ENCODE measurements at regions not wholly inside any gene's neighbourhood (a gene's known extent, or its start where the extent isn't known, plus 50 kb on each side); places are given as distances from the start of the nearest gene placed in this dataset.

- ATAC-seq (ENCODE audit: low read depth): no peak
- Mint-ChIP-seq H3K27ac (no peak overlapping the region), H3K4me3 (no peak overlapping the region), H3K36me3 (ENCODE audit: low read depth) (no peaks in the 10 kb centered on the region), H3K9me3 (no peaks in the 10 kb centered on the region), H3K27me3 (no peaks in the 10 kb centered on the region), H3K4me1 (no peaks in the 10 kb centered on the region)
- DNase-seq: no peak
- no peak for TF ChIP-seq CTCF (IDR thresholded peaks at IDR 0.05)
- CTCF ChIA-PET: interaction anchor here (1.0 kb wide), 1 partner anchor 9 kb away, joined by 3 read pairs; no protein-coding TSS in a partner anchor
- intact Hi-C loops (cut with micrococcal nuclease): no loop called here
- POLR2A ChIA-PET: no interaction called here
Observed at GRCh38 chr4:120163895-120164294, 97.2 kb upstream of the MAD2L1 start.

- H3K27me3 Mint-ChIP-seq: no peaks in the 10 kb centered on the region
- no peak overlapping the region for H3K4me3 Mint-ChIP-seq
- intact Hi-C loops (cut with micrococcal nuclease): loop anchor here (5.0 kb wide), 1 partner anchor 953 kb away; no protein-coding TSS in a partner anchor
- H3K36me3 Mint-ChIP-seq (ENCODE audit: low read depth): no peaks in the 10 kb centered on the region
- DNase-seq: no peak
- H3K4me1 Mint-ChIP-seq: no peaks in the 10 kb centered on the region
- ChIA-PET POLR2A (no interaction called here), CTCF (no interaction called here)
- H3K9me3 Mint-ChIP-seq: no peaks in the 10 kb centered on the region
- H3K27ac Mint-ChIP-seq: no peak overlapping the region
- TF ChIP-seq CTCF (IDR thresholded peaks at IDR 0.05): no peak
- ATAC-seq (ENCODE audit: low read depth): no peak
Observed at GRCh38 chr4:120158841-120159463, 92.3 kb upstream of the MAD2L1 start.

GRCh38 chr4:120158046-120158445, 91.4 kb upstream of the MAD2L1 start:
- no peak overlapping the region for H3K4me3 Mint-ChIP-seq
- POLR2A ChIA-PET: no interaction called here
- TF ChIP-seq CTCF (IDR thresholded peaks at IDR 0.05): no peak
- CTCF ChIA-PET: no interaction called here
- no peaks in the 10 kb centered on the region for H3K27me3 Mint-ChIP-seq
- H3K27ac Mint-ChIP-seq: no peak overlapping the region
- ATAC-seq (ENCODE audit: low read depth) (no peak), DNase-seq (no peak)
- H3K4me1 Mint-ChIP-seq: no peaks in the 10 kb centered on the region
- no peaks in the 10 kb centered on the region for H3K9me3 Mint-ChIP-seq
- no peaks in the 10 kb centered on the region for H3K36me3 Mint-ChIP-seq (ENCODE audit: low read depth)
- intact Hi-C loops (cut with micrococcal nuclease): loop anchor here (5.0 kb wide), 1 partner anchor 954 kb away; no protein-coding TSS in a partner anchor

DNA sequence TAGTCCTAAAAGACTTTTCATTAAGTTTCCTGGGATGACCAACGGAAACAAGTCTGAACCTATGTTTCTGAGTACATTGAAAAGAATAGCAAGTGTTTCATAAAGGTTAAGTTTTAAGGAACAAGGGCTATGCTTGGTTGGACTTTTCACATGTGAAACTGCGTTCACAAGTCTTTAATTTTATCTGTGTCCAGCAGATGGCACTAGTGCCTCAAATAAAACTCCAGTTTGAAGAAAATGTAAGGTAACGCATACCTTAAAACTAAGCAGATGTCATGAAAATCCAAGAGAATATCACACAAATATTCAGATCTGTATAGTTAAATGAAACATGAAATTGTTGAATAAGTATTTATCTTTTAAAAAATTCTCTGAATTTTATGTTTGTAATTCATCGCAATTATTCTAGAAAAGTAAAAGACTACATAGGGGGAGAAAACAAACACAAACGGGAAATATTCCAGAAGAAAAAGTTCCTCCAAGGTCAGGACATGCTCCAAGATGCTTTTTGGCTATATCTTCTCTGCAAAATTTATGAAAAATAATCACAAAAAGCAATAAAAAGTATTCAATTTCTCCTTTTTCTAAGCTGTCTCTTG, 89.6 kb upstream of the MAD2L1 start:
- DNase-seq (no peak), ATAC-seq (ENCODE audit: low read depth) (no peak)
- intact Hi-C loops (cut with micrococcal nuclease): loop anchor here (1.0 to 5.0 kb wide), 4 partner anchors 85 to 1571 kb away; no protein-coding TSS in a partner anchor
- TF ChIP-seq CTCF (IDR thresholded peaks at IDR 0.05): peak; percentile 68
- ChIA-PET CTCF (interaction anchor here (1.7 kb wide), 1 partner anchor 1094 kb away, joined by 3 read pairs; no protein-coding TSS in a partner anchor), POLR2A (no interaction called here)
- H3K9me3 Mint-ChIP-seq: no peaks in the 10 kb centered on the region
- H3K4me1 Mint-ChIP-seq: no peaks in the 10 kb centered on the region
- peaks cover 2% of the 10 kb centered on the region for H3K27me3 Mint-ChIP-seq
- H3K36me3 Mint-ChIP-seq (ENCODE audit: low read depth): no peaks in the 10 kb centered on the region
- no peak overlapping the region for H3K27ac Mint-ChIP-seq
- no peak overlapping the region for H3K4me3 Mint-ChIP-seq

GRCh38 chr4:120155287-120155686, 88.6 kb upstream of the MAD2L1 start:
- H3K9me3 Mint-ChIP-seq: no peaks in the 10 kb centered on the region
- H3K4me3 Mint-ChIP-seq: no peak overlapping the region
- ATAC-seq (ENCODE audit: low read depth) (no peak), DNase-seq (no peak)
- H3K27ac Mint-ChIP-seq: no peak overlapping the region
- CTCF ChIA-PET: interaction anchor here (0.7 to 1.3 kb wide), 3 partner anchors 8 to 1097 kb away, joined by 3 to 4 read pairs (median 3); no protein-coding TSS in a partner anchor
- intact Hi-C loops (cut with micrococcal nuclease): loop anchor here (5.0 kb wide), 1 partner anchor 957 kb away; no protein-coding TSS in a partner anchor
- POLR2A ChIA-PET: no interaction called here
- H3K4me1 Mint-ChIP-seq: no peaks in the 10 kb centered on the region
- peaks cover 3% of the 10 kb centered on the region for H3K27me3 Mint-ChIP-seq
- no peak for TF ChIP-seq CTCF (IDR thresholded peaks at IDR 0.05)
- no peaks in the 10 kb centered on the region for H3K36me3 Mint-ChIP-seq (ENCODE audit: low read depth)

All from activated B cell treated with CpG ODN at 0.5 μM for 24 hours (primary cell).